HepG2 (cell line): ENCODE measurements at regions not wholly inside any gene's neighbourhood (a gene's known extent, or its start where the extent isn't known, plus 50 kb on each side); places are given as distances from the start of the nearest gene placed in this dataset.

Source experiments
- ATAC-seq: fragments of 200-7000 bp; cut with Tn5 transposase; 3 replicates; pipeline ENCODE4 v1.9.1; 2020; ENCODE audit warnings: mild to moderate bottlenecking, moderate library complexity
- BruUV-seq: library from RNA; stranded (reverse); fragments of 400-500 nt; replicated peaks from 2 replicates; lab custom pipeline; 2021; lab: Mats Ljungman, UMichigan
- CTCF ChIA-PET: fragments of 300-600 bp; formaldehyde crosslinking; extraction: SDS; loops from one replicate; lab custom pipeline; 2021; ENCODE audit warnings: low total read pairs, inconsistent platforms, low intra/inter-chr PET ratio; lab: Yijun Ruan, JAX
- POLR2A ChIA-PET: fragments of 350-600 bp; sonication (Branson Sonifier 250); formaldehyde crosslinking; loops from one replicate; lab custom pipeline; 2020; ENCODE audit warnings: antibody characterized with exemption, inconsistent platforms; lab: Yijun Ruan, JAX
- DNase-seq: peaks from one replicate; pipeline ENCODE4 v3.0.0-alpha.2; 2015; ENCODE audit warnings: low spot score
- FAIRE-seq: peaks from 3 replicates; lab custom pipeline; 2011; peaks lifted over from hg19 to GRCh38; lab: Jason Lieb, UNC
- H2AFZ ChIP-seq: one replicate; pipeline ENCODE4 v1.6.1; 2011; ENCODE audit warnings: low read length, inconsistent platforms
- H3K27ac ChIP-seq: fragments of 300-600 bp; 3 replicates; pipeline ENCODE4 v1.8.0; 2011; ENCODE audit warnings: mixed run types, mild to moderate bottlenecking, mixed read lengths, low read length, inconsistent platforms; ENCODE audit not compliant: insufficient read depth; ENCODE audit errors: extremely low read length
- H3K27me3 ChIP-seq, 2 experiments: fragments of 200-600 bp in 1 of 2; 2 replicates in 1 of 2; 3 replicates in 1 of 2; pipeline versions ENCODE4 v1.6.0 to v1.8.0; 2011; ENCODE audit warnings: low read length in 2 of 2, mild to moderate bottlenecking in 2 of 2, moderate library complexity in 2 of 2, inconsistent platforms in 1 of 2; ENCODE audit not compliant: insufficient read depth in 2 of 2, control insufficient read depth in 1 of 2
- H3K36me3 ChIP-seq, 2 experiments: fragments of 200-600 bp in 1 of 2; replicated peaks in 1 of 2; 2 replicates in 1 of 2; 3 replicates in 1 of 2; pipeline versions ENCODE4 v1.5.1 to v1.8.0; 2011; ENCODE audit warnings: low read length in 2 of 2, inconsistent platforms in 1 of 2; ENCODE audit not compliant: insufficient read depth in 2 of 2, control insufficient read depth in 1 of 2
- H3K4me1 ChIP-seq: 2 replicates; pipeline ENCODE4 v1.5.1; 2012; ENCODE audit warnings: low read length, inconsistent platforms; ENCODE audit not compliant: insufficient read depth
- H3K4me2 ChIP-seq: 2 replicates; pipeline ENCODE4 v1.6.0; 2011; ENCODE audit warnings: low read depth, low read length, inconsistent platforms
- H3K4me3 ChIP-seq, 3 experiments: fragments of 200-600 bp in 1 of 3; sonication (generic), shearing (Covaris generic) in 1 of 3; replicated peaks in 1 of 3; 2 replicates each; pipeline ENCODE4 v1.5.1; 2011 to 2016; ENCODE audit warnings: low read length in 3 of 3, inconsistent platforms in 2 of 3, low read depth in 2 of 3, mild to moderate bottlenecking in 2 of 3, control low read depth in 1 of 3, mixed read lengths in 1 of 3; ENCODE audit not compliant: insufficient read depth in 1 of 3
- H3K79me2 ChIP-seq: one replicate; pipeline ENCODE4 v1.6.1; 2011; ENCODE audit warnings: low read length, inconsistent platforms; ENCODE audit not compliant: insufficient read depth
- H3K9ac ChIP-seq: 2 replicates; pipeline ENCODE4 v1.6.0; 2011; ENCODE audit warnings: mild to moderate bottlenecking, low read depth, low read length, inconsistent platforms; ENCODE audit not compliant: insufficient read depth
- H3K9me3 ChIP-seq: 2 replicates; pipeline ENCODE4 v1.5.1; 2012; ENCODE audit warnings: mild to moderate bottlenecking, low read length
- H4K20me1 ChIP-seq: 2 replicates; pipeline ENCODE4 v1.6.0; 2011; ENCODE audit warnings: inconsistent platforms, mild to moderate bottlenecking, low read length, moderate library complexity; ENCODE audit not compliant: insufficient read depth
- BHLHE40 ChIP-seq: IDR thresholded peaks from 2 replicates; pipeline ENCODE4 v1.6.1; 2011; ENCODE audit warnings: low read length, improper control_type of control experiment
- GZF1 ChIP-seq: sonication (generic); formaldehyde crosslinking; IDR thresholded peaks from 2 replicates; pipeline ENCODE4 v1.5.1; 2020; ENCODE audit warnings: mild to moderate bottlenecking, missing genetic modification reagents
- HDAC2 ChIP-seq: sonication (generic); formaldehyde crosslinking; IDR thresholded peaks from 2 replicates; pipeline ENCODE4 v1.4.0; 2020; ENCODE audit warnings: missing genetic modification reagents
- MED1 ChIP-seq: sonication (generic); formaldehyde crosslinking; IDR thresholded peaks from 2 replicates; pipeline ENCODE4 v1.4.0; 2020; ENCODE audit warnings: missing genetic modification reagents
- MED13 ChIP-seq: sonication (generic); formaldehyde crosslinking; IDR thresholded peaks from 2 replicates; pipeline ENCODE4 v1.5.0; 2020; ENCODE audit warnings: missing genetic modification reagents
- MXD4 ChIP-seq: IDR thresholded peaks from 2 replicates; pipeline ENCODE4 v1.6.1; 2016; ENCODE audit warnings: mild to moderate bottlenecking, missing biosample characterization, missing genetic modification reagents
- NCOA2 ChIP-seq: sonication (generic); formaldehyde crosslinking; IDR thresholded peaks from 2 replicates; pipeline ENCODE4 v1.8.0; 2022; ENCODE audit warnings: inconsistent platforms
- PCBP1 ChIP-seq: fragments of 200-400 bp; formaldehyde crosslinking; IDR thresholded peaks from 2 replicates; pipeline ENCODE4 v1.6.1; 2017; ENCODE audit warnings: mild to moderate bottlenecking, low read depth, low read length, borderline replicate concordance
- RARA ChIP-seq: IDR thresholded peaks from 2 replicates; pipeline ENCODE4 v1.6.1; 2016; ENCODE audit warnings: missing genetic modification reagents, missing compliant biosample characterization
- RBM22 ChIP-seq: fragments of 200-400 bp; formaldehyde crosslinking; optimal IDR thresholded peaks from 2 replicates; pipeline ENCODE3; 2017; ENCODE audit warnings: mild to moderate bottlenecking, low read length, moderate library complexity
- SMAD9 ChIP-seq: sonication (generic); formaldehyde crosslinking; IDR thresholded peaks from 2 replicates; pipeline ENCODE4 v1.5.1; 2020; ENCODE audit warnings: mild to moderate bottlenecking, missing genetic modification reagents
- USF2 ChIP-seq, 2 experiments: sonication (generic) in 1 of 2; formaldehyde crosslinking in 1 of 2; IDR thresholded peaks; 2 replicates each; pipeline versions ENCODE4 v1.5.1 to v1.6.1; 2011 to 2020; ENCODE audit warnings: borderline replicate concordance in 1 of 2, low read depth in 1 of 2, low read length in 1 of 2, mild to moderate bottlenecking in 1 of 2, missing genetic modification reagents in 1 of 2, moderate library complexity in 1 of 2
- ZNF138 ChIP-seq: sonication (generic); formaldehyde crosslinking; IDR thresholded peaks from 2 replicates; pipeline ENCODE4 v1.5.0; 2020; ENCODE audit warnings: mild to moderate bottlenecking, low read depth, missing genetic modification reagents
- ZNF550 ChIP-seq: sonication (generic); formaldehyde crosslinking; IDR thresholded peaks from 2 replicates; pipeline ENCODE4 v1.4.0; 2020; ENCODE audit warnings: mild to moderate bottlenecking, missing genetic modification reagents, borderline replicate concordance
- ZNF816 ChIP-seq: sonication (generic); formaldehyde crosslinking; IDR thresholded peaks from 2 replicates; pipeline ENCODE4 v1.8.0; 2022; ENCODE audit warnings: missing genetic modification reagents, mild to moderate bottlenecking, borderline replicate concordance
- ZNF878 ChIP-seq: sonication (generic); formaldehyde crosslinking; IDR thresholded peaks from 2 replicates; pipeline ENCODE4 v1.8.1; 2023; ENCODE audit warnings: mild to moderate bottlenecking, missing genetic modification reagents, moderate library complexity
- ZNF891 ChIP-seq: sonication (generic); formaldehyde crosslinking; IDR thresholded peaks from 2 replicates; pipeline ENCODE4 v1.5.0; 2020; ENCODE audit warnings: mild to moderate bottlenecking, missing genetic modification reagents
- WGBS: methylation state at CpG from one replicate; pipeline ENCODE4 v1.1.6; 2017; ENCODE audit warnings: low lambda C conversion rate; 5-methylcytosine and 5-hydroxymethylcytosine counted together
- in situ Hi-C: cut with HindIII; loops from 2 replicates; pipeline ENCODE4 v1.10.0; 2017; ENCODE audit warnings: low pct_unique_long_range_greater_than_20kb; ENCODE audit not compliant: extremely low pct_ligation_motif_present
- intact Hi-C: fragments of 100-400 bp; cut with micrococcal nuclease; formaldehyde crosslinking; loops from one replicate; pipeline ENCODE4 v1.10.0; 2022; ENCODE audit not compliant: unreplicated experiment
- TF ChIP-seq, protein P1 (sequence below): sonication (generic); formaldehyde crosslinking; IDR thresholded peaks from 2 replicates; pipeline ENCODE4 v1.5.1; 2020; ENCODE audit warnings: missing genetic modification reagents, mild to moderate bottlenecking, borderline replicate concordance
- TF ChIP-seq, protein P2 (sequence below): sonication (generic); formaldehyde crosslinking; IDR thresholded peaks from 2 replicates; pipeline ENCODE4 v1.4.0; 2020; ENCODE audit warnings: missing genetic modification reagents

GRCh38 chr4:37138789-37139188 lies 105.8 kb upstream of the NWD2 start (continued):
- TF ChIP-seq, protein P1, sequence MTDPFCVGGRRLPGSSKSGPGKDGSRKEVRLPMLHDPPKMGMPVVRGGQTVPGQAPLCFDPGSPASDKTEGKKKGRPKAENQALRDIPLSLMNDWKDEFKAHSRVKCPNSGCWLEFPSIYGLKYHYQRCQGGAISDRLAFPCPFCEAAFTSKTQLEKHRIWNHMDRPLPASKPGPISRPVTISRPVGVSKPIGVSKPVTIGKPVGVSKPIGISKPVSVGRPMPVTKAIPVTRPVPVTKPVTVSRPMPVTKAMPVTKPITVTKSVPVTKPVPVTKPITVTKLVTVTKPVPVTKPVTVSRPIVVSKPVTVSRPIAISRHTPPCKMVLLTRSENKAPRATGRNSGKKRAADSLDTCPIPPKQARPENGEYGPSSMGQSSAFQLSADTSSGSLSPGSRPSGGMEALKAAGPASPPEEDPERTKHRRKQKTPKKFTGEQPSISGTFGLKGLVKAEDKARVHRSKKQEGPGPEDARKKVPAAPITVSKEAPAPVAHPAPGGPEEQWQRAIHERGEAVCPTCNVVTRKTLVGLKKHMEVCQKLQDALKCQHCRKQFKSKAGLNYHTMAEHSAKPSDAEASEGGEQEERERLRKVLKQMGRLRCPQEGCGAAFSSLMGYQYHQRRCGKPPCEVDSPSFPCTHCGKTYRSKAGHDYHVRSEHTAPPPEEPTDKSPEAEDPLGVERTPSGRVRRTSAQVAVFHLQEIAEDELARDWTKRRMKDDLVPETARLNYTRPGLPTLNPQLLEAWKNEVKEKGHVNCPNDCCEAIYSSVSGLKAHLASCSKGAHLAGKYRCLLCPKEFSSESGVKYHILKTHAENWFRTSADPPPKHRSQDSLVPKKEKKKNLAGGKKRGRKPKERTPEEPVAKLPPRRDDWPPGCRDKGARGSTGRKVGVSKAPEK (CRISPR knock-in tag) = no peak
- TF ChIP-seq ZNF891 (no peak), RBM22 (no peak), PCBP1 (no peak)
- TF ChIP-seq, all 625 proteins: peak for 0

DNA sequence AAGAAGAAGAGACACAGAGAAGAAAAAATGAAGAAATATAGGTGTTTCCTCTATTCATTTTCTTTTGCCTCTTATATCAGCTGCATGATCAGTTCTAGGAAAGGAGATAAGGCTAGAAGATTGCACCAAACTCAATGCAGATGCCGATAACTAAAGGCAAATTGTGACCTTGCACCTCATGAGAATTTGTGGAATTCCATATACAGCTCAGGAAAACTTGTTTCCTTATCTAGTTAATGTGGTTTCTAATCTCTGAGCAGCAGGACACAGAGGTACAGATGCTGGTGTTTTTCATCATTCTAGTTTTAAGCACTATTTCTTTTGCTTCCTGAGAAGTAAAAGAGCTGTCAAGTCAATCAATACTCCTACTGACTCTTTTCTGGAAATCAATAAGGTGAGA lies 104.6 kb upstream of the NWD2 start:
- ChIA-PET CTCF (no interaction called here), POLR2A (no interaction called here)
- intact Hi-C loops = no loop called here
- H3K27me3 ChIP-seq = no peaks in the 10 kb centered on the region
- in situ Hi-C loops = no loop called here
- H3K9me3 ChIP-seq = no peaks in the 10 kb centered on the region
- FAIRE-seq (no peak), ATAC-seq (no peak), DNase-seq (no peak)
- no peak overlapping the region for H2AFZ ChIP-seq
- no peaks in the 10 kb centered on the region for H3K4me1 ChIP-seq
- H3K27ac ChIP-seq = no peak overlapping the region
- no peak overlapping the region for H3K4me2 ChIP-seq
- H3K9ac ChIP-seq = no peak overlapping the region
- H3K36me3 ChIP-seq = no peaks in the 10 kb centered on the region
- H4K20me1 ChIP-seq = no peaks in the 10 kb centered on the region
- H3K4me3 ChIP-seq = no peak overlapping the region
- no TSS peak for BruUV-seq
- no peaks in the 10 kb centered on the region for H3K79me2 ChIP-seq
- WGBS = 4% methylated on average over 1 of the region's 1 CpG
- TF ChIP-seq BHLHE40 (no peak), MED13 (no peak), USF2 (IDR thresholded peaks at IDR 0.05; ENCODE audit: low read depth, low read length) (no peak), USF2 (CRISPR knock-in tag; IDR thresholded peaks at IDR 0.05; ENCODE audit: borderline replicate concordance) (no peak), ZNF550 (CRISPR knock-in tag) (no peak), HDAC2 (CRISPR knock-in tag) (no peak), GZF1 (no peak), ZNF816 (CRISPR knock-in tag) (no peak), MXD4 (no peak), ZNF138 (no peak), ZNF878 (CRISPR knock-in tag) (no peak), SMAD9 (no peak), NCOA2 (CRISPR knock-in tag) (no peak), MED1 (CRISPR knock-in tag) (no peak), RARA (no peak)
- TF ChIP-seq, protein P2, sequence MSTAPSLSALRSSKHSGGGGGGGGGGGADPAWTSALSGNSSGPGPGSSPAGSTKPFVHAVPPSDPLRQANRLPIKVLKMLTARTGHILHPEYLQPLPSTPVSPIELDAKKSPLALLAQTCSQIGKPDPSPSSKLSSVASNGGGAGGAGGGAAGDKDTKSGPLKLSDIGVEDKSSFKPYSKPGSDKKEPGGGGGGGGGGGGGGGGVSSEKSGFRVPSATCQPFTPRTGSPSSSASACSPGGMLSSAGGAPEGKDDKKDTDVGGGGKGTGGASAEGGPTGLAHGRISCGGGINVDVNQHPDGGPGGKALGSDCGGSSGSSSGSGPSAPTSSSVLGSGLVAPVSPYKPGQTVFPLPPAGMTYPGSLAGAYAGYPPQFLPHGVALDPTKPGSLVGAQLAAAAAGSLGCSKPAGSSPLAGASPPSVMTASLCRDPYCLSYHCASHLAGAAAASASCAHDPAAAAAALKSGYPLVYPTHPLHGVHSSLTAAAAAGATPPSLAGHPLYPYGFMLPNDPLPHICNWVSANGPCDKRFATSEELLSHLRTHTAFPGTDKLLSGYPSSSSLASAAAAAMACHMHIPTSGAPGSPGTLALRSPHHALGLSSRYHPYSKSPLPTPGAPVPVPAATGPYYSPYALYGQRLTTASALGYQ = no peak
